ENCODE measurements at regions not wholly inside any gene's neighbourhood (a gene's known extent, or its start where the extent isn't known, plus 50 kb on each side); places are given as distances from the start of the nearest gene placed in this dataset.

GRCh38 chr11:39675171-39675570 is 1784.3 kb downstream of the LRRC4C start:
- Histone ChIP-seq H3K9ac (ENCODE audit: low read length) (no peak overlapping the region), H2BK15ac (replicated peaks; ENCODE audit: low read depth) (no peak overlapping the region), H3K4me3 (ENCODE audit: low read length) (no peak overlapping the region), H3K27me3 (ENCODE audit: insufficient read depth, low read length, poor library complexity) (no peaks in the 10 kb centered on the region), H3K56ac (ENCODE audit: low read length) (no peak overlapping the region), H3K23ac (ENCODE audit: low read length) (no peak overlapping the region), H4K5ac (ENCODE audit: low read length) (no peak overlapping the region), H3K79me2 (ENCODE audit: control insufficient read depth, insufficient read depth, low read length) (no peaks in the 10 kb centered on the region), H2AK5ac (ENCODE audit: low read length) (no peak overlapping the region), H3K18ac (ENCODE audit: low read length) (no peak overlapping the region), H3K4me1 (ENCODE audit: control insufficient read depth, low read depth, low read length) (no peaks in the 10 kb centered on the region), H3K27ac (ENCODE audit: low read depth, low read length) (no peak overlapping the region), H3K79me1 (ENCODE audit: low read length) (no peaks in the 10 kb centered on the region), H3K4me2 (ENCODE audit: low read length) (no peak overlapping the region), H2BK120ac (ENCODE audit: low read depth, low read length) (no peak overlapping the region), H3K36me3 (ENCODE audit: control insufficient read depth, insufficient read depth, low read length) (no peaks in the 10 kb centered on the region), H4K8ac (ENCODE audit: low read depth, low read length) (no peak overlapping the region), H3K4ac (ENCODE audit: low read depth, low read length) (no peak overlapping the region), H2BK5ac (ENCODE audit: low read length) (no peak overlapping the region)
- WGBS (ENCODE audit: extremely low coverage, insufficient coverage, low lambda C conversion rate): no CpG with 5 or more reads among the region's 2 CpGs
- no peak for DNase-seq

GRCh38 chr11:39674761-39675160 is 1784.7 kb downstream of the LRRC4C start:
- Histone ChIP-seq H2BK120ac (ENCODE audit: low read depth, low read length) (no peak overlapping the region), H3K27me3 (ENCODE audit: insufficient read depth, low read length, poor library complexity) (no peaks in the 10 kb centered on the region), H3K9ac (ENCODE audit: low read length) (no peak overlapping the region), H3K4me2 (ENCODE audit: low read length) (no peak overlapping the region), H3K36me3 (ENCODE audit: control insufficient read depth, insufficient read depth, low read length) (no peaks in the 10 kb centered on the region), H2BK15ac (replicated peaks; ENCODE audit: low read depth) (no peak overlapping the region), H3K23ac (ENCODE audit: low read length) (no peak overlapping the region), H3K27ac (ENCODE audit: low read depth, low read length) (no peak overlapping the region), H3K4ac (ENCODE audit: low read depth, low read length) (no peak overlapping the region), H3K4me3 (ENCODE audit: low read length) (no peak overlapping the region), H4K8ac (ENCODE audit: low read depth, low read length) (no peak overlapping the region), H3K18ac (ENCODE audit: low read length) (no peak overlapping the region), H2AK5ac (ENCODE audit: low read length) (no peak overlapping the region), H3K56ac (ENCODE audit: low read length) (no peak overlapping the region), H4K5ac (ENCODE audit: low read length) (no peak overlapping the region), H3K79me1 (ENCODE audit: low read length) (no peaks in the 10 kb centered on the region), H3K79me2 (ENCODE audit: control insufficient read depth, insufficient read depth, low read length) (no peaks in the 10 kb centered on the region), H2BK5ac (ENCODE audit: low read length) (no peak overlapping the region), H3K4me1 (ENCODE audit: control insufficient read depth, low read depth, low read length) (no peaks in the 10 kb centered on the region)
- DNase-seq: no peak
- WGBS (ENCODE audit: extremely low coverage, insufficient coverage, low lambda C conversion rate): no CpG with 5 or more reads among the region's 2 CpGs

GRCh38 chr11:39674024-39674423 is 1785.4 kb downstream of the LRRC4C start:
- Histone ChIP-seq H3K4me1 (ENCODE audit: control insufficient read depth, low read depth, low read length) (no peaks in the 10 kb centered on the region), H4K8ac (ENCODE audit: low read depth, low read length) (no peak overlapping the region), H3K4me3 (ENCODE audit: low read length) (no peak overlapping the region), H3K23ac (ENCODE audit: low read length) (no peak overlapping the region), H4K5ac (ENCODE audit: low read length) (no peak overlapping the region), H3K36me3 (ENCODE audit: control insufficient read depth, insufficient read depth, low read length) (no peaks in the 10 kb centered on the region), H3K56ac (ENCODE audit: low read length) (no peak overlapping the region), H2BK15ac (replicated peaks; ENCODE audit: low read depth) (no peak overlapping the region), H2BK120ac (ENCODE audit: low read depth, low read length) (no peak overlapping the region), H2AK5ac (ENCODE audit: low read length) (no peak overlapping the region), H3K27ac (ENCODE audit: low read depth, low read length) (no peak overlapping the region), H3K79me1 (ENCODE audit: low read length) (no peaks in the 10 kb centered on the region), H3K4me2 (ENCODE audit: low read length) (no peak overlapping the region), H3K18ac (ENCODE audit: low read length) (no peak overlapping the region), H3K9ac (ENCODE audit: low read length) (no peak overlapping the region), H3K79me2 (ENCODE audit: control insufficient read depth, insufficient read depth, low read length) (no peaks in the 10 kb centered on the region), H3K27me3 (ENCODE audit: insufficient read depth, low read length, poor library complexity) (no peaks in the 10 kb centered on the region), H3K4ac (ENCODE audit: low read depth, low read length) (no peak overlapping the region), H2BK5ac (ENCODE audit: low read length) (no peak overlapping the region)
- WGBS (ENCODE audit: extremely low coverage, insufficient coverage, low lambda C conversion rate): no CpG with 5 or more reads among the region's 3 CpGs
- no peak for DNase-seq

- Histone ChIP-seq H3K4me3 (ENCODE audit: low read length) (no peak overlapping the region), H4K8ac (ENCODE audit: low read depth, low read length) (no peak overlapping the region), H3K4ac (ENCODE audit: low read depth, low read length) (no peak overlapping the region), H3K27ac (ENCODE audit: low read depth, low read length) (no peak overlapping the region), H3K79me2 (ENCODE audit: control insufficient read depth, insufficient read depth, low read length) (no peaks in the 10 kb centered on the region), H3K23ac (ENCODE audit: low read length) (no peak overlapping the region), H3K4me2 (ENCODE audit: low read length) (no peak overlapping the region), H3K18ac (ENCODE audit: low read length) (no peak overlapping the region), H3K79me1 (ENCODE audit: low read length) (no peaks in the 10 kb centered on the region), H2BK5ac (ENCODE audit: low read length) (no peak overlapping the region), H4K5ac (ENCODE audit: low read length) (no peak overlapping the region), H3K56ac (ENCODE audit: low read length) (no peak overlapping the region), H3K9ac (ENCODE audit: low read length) (no peak overlapping the region), H2BK120ac (ENCODE audit: low read depth, low read length) (no peak overlapping the region), H3K27me3 (ENCODE audit: insufficient read depth, low read length, poor library complexity) (no peaks in the 10 kb centered on the region), H3K4me1 (ENCODE audit: control insufficient read depth, low read depth, low read length) (no peaks in the 10 kb centered on the region), H2BK15ac (replicated peaks; ENCODE audit: low read depth) (no peak overlapping the region), H3K36me3 (ENCODE audit: control insufficient read depth, insufficient read depth, low read length) (no peaks in the 10 kb centered on the region), H2AK5ac (ENCODE audit: low read length) (no peak overlapping the region)
- WGBS (ENCODE audit: extremely low coverage, insufficient coverage, low lambda C conversion rate): no CpG with 5 or more reads among the region's 4 CpGs
- no peak for DNase-seq
Measured at GRCh38 chr11:39668640-39669039, 1790.8 kb downstream of the LRRC4C start.

GRCh38 chr11:39664023-39664422 is 1795.4 kb downstream of the LRRC4C start:
- WGBS (ENCODE audit: extremely low coverage, insufficient coverage, low lambda C conversion rate): no CpG with 5 or more reads among the region's 6 CpGs
- Histone ChIP-seq H2BK120ac (ENCODE audit: low read depth, low read length) (no peak overlapping the region), H3K4me2 (ENCODE audit: low read length) (no peak overlapping the region), H2BK5ac (ENCODE audit: low read length) (no peak overlapping the region), H3K9ac (ENCODE audit: low read length) (no peak overlapping the region), H2BK15ac (replicated peaks; ENCODE audit: low read depth) (no peak overlapping the region), H3K4ac (ENCODE audit: low read depth, low read length) (no peak overlapping the region), H3K27ac (ENCODE audit: low read depth, low read length) (no peak overlapping the region), H3K79me2 (ENCODE audit: control insufficient read depth, insufficient read depth, low read length) (no peaks in the 10 kb centered on the region), H3K79me1 (ENCODE audit: low read length) (no peaks in the 10 kb centered on the region), H3K36me3 (ENCODE audit: control insufficient read depth, insufficient read depth, low read length) (no peaks in the 10 kb centered on the region), H3K56ac (ENCODE audit: low read length) (no peak overlapping the region), H4K8ac (ENCODE audit: low read depth, low read length) (no peak overlapping the region), H3K23ac (ENCODE audit: low read length) (no peak overlapping the region), H4K5ac (ENCODE audit: low read length) (no peak overlapping the region), H3K4me1 (ENCODE audit: control insufficient read depth, low read depth, low read length) (no peaks in the 10 kb centered on the region), H3K27me3 (ENCODE audit: insufficient read depth, low read length, poor library complexity) (no peaks in the 10 kb centered on the region), H2AK5ac (ENCODE audit: low read length) (no peak overlapping the region), H3K4me3 (ENCODE audit: low read length) (no peak overlapping the region), H3K18ac (ENCODE audit: low read length) (no peak overlapping the region)
- DNase-seq: no peak

GRCh38 chr11:39661890-39662289 is 1797.6 kb downstream of the LRRC4C start:
- Histone ChIP-seq H3K56ac (ENCODE audit: low read length) (no peak overlapping the region), H3K27me3 (ENCODE audit: insufficient read depth, low read length, poor library complexity) (no peaks in the 10 kb centered on the region), H3K4me3 (ENCODE audit: low read length) (no peak overlapping the region), H3K4ac (ENCODE audit: low read depth, low read length) (no peak overlapping the region), H3K79me2 (ENCODE audit: control insufficient read depth, insufficient read depth, low read length) (no peaks in the 10 kb centered on the region), H3K79me1 (ENCODE audit: low read length) (no peaks in the 10 kb centered on the region), H4K8ac (ENCODE audit: low read depth, low read length) (no peak overlapping the region), H4K5ac (ENCODE audit: low read length) (no peak overlapping the region), H3K9ac (ENCODE audit: low read length) (no peak overlapping the region), H3K23ac (ENCODE audit: low read length) (no peak overlapping the region), H3K36me3 (ENCODE audit: control insufficient read depth, insufficient read depth, low read length) (no peaks in the 10 kb centered on the region), H3K4me2 (ENCODE audit: low read length) (no peak overlapping the region), H2AK5ac (ENCODE audit: low read length) (no peak overlapping the region), H2BK120ac (ENCODE audit: low read depth, low read length) (no peak overlapping the region), H3K4me1 (ENCODE audit: control insufficient read depth, low read depth, low read length) (no peaks in the 10 kb centered on the region), H3K27ac (ENCODE audit: low read depth, low read length) (no peak overlapping the region), H2BK5ac (ENCODE audit: low read length) (no peak overlapping the region), H3K18ac (ENCODE audit: low read length) (no peak overlapping the region), H2BK15ac (replicated peaks; ENCODE audit: low read depth) (no peak overlapping the region)
- no peak for DNase-seq

Measured in mesendoderm (in vitro differentiated cells).